HG03064 (cell line): ENCODE measurements at regions not wholly inside any gene's neighbourhood (a gene's known extent, or its start where the extent isn't known, plus 50 kb on each side); places are given as distances from the start of the nearest gene placed in this dataset.

Experiments
- ATAC-seq: cut with Tn5 transposase; IDR thresholded peaks from one replicate; pipeline ENCODE4 v1.9.1; 2021; ENCODE audit warnings: low read depth; ENCODE audit not compliant: unreplicated experiment

DNA sequence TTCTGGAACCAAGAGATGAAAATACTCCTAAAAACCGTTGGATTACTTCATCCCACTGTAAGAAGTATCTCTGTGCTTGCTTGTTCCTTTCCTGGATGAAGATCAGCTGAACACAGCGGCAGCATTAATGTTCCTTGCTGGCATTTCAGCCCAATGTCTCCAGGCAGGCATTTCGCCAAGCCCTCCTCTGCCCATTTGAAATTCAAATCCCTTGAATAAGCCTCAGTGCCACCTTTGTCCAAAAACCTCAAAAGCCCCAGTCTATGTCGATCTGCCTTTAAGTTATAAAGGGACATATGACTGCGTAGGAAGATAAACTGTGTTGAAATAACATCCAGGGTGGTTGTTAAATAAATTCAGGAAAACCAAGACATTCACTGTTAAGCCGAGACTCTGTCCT lies 156.8 kb upstream of the PDZRN3 start:
- no peak for ATAC-seq

DNA sequence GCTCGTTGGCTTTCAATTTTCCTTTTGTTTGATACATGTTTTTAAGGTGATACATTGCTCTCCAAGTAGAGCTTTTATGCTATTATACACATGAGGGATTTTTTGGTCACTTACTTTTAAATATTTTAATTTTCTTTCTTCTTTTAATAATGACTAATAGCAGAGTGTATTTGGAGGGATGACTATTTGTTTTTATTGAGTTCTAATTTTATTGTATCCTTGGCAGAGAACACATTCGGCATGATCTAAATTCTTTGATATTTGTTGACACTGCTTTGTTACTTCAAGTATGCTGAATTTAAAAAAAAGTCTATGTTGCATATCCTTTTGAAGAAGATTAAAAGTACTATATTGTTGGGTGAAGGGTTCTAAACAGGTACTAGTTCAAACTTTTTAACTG lies 149.9 kb upstream of the PDZRN3 start:
- no peak for ATAC-seq

DNA sequence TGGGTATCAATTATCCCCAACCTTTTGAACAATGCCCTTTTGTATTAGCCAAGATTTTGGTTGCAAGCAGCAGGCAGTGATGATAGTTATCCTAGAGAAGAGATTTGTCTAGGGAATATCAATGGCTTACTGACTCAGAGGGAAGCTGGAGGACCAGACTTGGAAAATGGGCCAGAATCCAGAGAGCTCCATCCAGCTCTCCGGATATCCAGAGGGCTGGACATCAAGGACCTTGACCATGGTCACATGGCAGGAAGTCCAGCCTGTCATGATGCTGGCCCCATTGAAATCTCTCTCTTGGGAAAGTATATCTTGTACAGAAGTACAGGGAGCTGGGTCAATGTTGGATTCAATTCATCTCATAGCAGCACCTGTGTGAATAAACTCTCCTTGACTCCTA lies 148.5 kb upstream of the PDZRN3 start:
- ATAC-seq: no peak

DNA sequence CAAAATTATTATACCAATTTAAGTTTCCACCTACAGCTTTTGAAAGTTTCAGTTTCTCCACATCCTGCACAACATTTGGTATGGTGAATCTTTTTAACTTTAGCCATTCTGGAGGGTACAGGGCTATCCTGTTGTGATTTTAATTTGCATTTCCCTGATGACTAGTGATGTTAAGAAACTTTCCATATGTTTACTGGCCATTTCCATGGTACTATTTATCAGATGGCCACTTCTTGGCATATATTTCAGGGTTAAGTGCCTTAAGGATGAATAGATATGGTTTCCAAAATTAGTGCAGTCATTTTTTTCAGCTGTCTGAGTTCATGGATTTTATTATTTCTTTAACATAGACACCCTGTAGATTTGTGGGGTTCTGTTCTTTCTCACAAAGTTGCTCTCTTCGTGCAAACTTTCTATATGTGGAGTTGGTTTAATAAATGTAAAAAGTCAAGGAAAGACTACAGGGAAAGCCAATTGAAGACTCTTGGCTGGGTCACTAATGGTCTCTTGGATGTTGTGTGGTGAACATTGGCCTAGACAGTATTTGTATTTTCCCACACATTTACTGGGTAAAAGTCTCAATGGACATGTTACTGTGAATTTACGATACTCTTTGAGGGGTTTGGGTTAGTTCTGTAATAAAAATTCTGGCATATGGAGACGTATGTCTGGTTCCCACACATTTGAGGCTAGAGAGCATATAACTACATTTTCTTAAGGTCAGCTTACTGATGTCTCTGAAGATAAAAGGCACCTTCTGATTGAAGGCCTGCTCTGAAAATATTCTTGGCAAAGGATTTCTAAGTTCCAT lies 147.5 kb upstream of the PDZRN3 start:
- no peak for ATAC-seq

DNA sequence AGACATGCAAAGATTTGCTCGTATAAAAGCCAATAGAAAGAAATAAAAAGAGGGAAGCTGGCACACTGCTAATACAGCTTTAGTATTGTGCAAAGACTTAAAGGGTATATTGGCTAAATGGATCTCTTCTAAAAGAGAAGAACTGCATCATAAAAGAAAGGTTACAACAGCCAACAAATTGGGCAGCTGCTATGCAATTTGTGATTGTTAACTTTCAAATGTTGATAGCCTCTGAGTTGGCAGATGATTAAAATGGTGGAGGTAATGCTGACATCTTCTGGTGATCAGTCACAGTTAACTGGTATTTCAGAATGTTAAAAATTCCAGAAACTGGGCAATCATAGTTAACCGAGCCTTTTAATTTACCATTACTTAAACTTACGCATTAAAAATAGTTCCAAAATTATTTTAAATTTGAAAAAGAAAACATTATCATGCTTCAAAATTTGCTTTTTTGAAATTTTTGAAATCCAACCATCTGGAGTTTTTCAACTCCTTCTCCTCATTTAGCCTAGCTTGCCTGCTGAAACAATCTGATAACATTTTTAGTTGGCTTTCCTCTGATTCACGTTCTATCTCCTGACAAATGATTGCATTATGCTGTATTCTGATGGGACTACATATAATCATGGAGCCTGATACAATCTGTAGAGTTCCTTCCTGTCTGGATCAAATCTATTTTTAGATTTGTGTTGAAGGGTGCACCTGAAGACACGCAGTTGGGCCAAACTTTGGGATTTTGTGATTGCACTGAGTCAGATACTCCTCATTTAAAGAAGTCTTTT lies 144.0 kb upstream of the PDZRN3 start:
- no peak for ATAC-seq

DNA sequence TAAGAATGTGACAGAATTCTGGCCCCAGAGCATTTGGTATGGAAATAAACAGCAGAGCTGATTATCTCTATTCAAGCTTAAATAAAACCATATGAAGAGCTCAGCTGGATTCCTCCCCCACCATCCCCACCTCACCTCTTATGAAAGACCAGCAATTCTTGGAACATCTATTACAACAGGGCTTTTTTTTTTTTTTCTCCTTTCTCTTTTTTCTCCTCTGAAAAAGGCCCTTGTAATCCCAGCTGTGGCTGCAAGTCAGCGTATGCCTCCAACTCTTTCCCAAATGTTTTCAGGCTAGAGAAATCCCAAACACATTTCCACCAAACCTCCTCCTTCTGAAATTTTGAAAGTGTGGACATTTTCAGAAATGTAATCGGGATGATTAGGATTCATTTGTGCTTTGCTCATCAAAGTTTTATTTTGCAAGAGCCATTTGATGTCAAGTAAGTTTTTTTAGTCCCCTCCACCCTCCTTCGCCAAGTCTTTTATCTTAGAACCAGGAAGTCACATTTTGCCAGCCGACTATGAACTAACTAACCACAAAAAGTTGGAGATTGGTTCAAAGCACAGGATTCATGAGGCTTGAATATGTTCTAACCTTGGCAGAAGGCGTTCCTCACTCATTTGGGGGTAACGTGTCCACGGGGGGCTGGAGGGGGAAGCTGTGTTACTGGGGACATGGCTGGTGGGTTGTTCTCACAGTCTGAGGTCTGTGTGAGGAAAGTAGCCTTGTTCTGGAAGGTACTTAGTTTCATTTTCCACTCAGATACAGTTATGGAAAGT lies 142.0 kb upstream of the PDZRN3 start:
- no peak for ATAC-seq

DNA sequence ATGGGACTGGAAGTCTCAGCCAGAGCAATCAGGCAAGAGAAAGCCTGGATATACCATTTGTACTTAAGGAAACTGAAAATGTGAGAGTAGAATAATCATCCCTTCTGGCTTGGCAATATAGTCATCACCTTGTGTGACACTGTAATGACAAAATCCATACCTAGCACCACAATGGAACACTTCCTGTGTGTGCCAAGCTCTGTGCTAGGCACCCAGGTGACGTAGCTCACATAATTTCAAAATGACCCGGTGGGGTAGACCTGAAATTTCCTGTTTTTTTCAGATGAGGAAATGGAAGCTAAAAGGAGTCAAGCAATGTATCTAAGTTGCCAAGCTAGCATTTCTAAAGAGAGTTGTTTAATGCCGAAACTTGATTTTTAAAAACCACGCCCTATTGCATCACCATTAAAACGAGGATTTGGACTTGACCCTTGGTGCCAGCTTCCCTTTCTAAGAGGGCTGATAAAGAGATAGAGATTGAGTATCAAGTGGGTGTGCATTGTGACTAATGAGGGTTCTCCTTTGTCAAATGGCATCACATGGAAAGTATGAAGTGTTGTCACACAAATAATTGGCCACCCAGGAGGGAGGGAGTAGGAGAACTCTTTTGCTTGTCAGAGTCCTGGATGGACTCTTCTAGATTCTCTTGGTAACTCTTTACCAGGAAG lies 141.3 kb upstream of the PDZRN3 start:
- no peak for ATAC-seq

DNA sequence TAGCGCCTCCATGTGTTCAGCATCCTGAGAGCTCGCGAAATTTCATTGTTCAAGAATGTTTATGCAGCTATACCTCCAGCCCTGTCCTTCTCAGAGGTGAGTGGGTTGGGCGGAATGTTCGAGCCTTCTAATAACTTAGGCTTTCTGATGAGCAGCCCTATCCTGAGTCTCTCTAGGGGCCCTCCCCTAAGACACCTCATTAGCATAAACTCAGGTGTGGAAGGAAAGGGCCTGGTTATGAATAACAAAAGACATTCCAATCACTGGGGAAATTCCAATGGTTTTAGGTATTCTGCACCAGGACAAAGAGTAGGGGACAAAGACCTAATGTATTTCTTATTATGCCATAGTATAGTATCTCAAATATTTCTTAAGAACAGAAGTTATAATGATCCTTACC lies 138.1 kb upstream of the PDZRN3 start:
- no peak for ATAC-seq

DNA sequence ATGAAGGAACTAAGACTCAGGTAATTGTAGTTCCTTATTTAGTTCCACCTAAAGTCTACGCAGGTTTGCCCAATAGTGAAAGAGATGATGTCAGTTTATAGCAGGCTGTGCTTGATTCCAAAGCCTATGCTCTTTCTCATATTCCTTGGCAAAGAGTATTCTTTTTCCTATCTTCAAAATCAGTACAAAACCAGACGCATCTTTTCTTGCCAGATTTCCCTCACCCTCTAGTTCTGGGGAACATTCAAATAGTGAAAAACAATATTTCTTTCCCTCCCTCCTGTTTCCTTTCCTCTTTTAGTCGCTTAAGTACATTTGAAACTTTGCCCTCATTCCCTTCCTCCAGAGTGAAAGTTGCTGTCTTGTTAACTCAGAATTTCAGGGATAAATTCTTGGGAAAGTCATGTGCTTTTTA lies 134.6 kb upstream of the PDZRN3 start:
- no peak for ATAC-seq

DNA sequence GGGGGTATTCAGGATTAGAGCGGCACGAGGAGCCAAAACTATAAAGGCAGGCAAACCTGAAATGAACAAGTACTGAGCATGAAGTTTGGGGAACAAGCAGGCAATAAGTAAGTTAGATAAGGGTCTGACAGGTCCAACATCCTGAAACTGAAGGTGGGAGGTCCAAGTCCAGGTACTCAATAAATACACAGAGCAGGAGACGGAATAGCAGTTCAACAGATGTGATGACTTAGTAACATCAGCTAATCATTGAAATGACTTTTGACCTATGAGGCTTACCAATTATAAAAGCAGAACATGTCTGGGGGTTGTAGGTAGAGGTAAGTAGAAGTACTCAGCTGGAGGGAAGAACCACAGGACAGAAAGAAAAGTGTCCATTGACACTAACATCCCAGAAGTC lies 132.8 kb upstream of the PDZRN3 start:
- ATAC-seq: no peak

DNA sequence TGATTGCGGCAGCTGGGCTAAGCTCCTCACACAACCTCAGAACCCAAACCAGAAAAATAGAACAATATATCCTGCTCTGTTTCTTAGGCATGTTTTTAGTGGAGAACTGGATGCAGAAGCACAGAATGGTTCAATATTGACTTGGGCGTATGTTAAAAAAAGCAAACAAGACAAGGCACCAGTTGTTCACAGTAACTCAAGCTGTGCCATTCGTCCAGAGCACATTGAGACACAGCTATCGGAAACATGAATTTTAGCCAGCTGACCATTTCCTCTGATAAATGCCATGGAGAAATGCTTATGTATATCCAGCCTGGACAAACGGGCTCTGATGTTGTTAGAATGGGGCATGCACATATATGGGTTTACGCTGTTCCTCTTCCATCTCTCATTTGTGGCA lies 129.2 kb upstream of the PDZRN3 start:
- ATAC-seq: no peak

DNA sequence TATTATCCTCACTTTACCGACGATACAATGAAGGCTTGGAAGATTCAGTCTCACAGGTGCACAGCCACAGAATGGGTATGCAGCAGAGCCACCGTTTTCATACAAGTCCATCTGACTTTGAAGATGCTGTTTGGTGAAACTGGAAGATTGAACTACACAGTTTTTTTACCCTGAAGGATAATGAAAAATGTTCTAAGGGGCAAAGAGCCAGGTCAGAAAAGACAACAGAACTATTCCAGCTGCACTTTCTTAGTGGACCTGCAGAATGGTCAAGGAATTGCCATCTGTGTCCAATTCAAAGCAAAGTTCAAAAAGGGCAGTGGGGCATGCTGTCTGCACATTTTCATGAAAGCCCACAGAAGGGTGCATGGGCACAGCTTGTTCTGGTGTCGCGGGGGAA lies 127.6 kb upstream of the PDZRN3 start:
- no peak for ATAC-seq

DNA sequence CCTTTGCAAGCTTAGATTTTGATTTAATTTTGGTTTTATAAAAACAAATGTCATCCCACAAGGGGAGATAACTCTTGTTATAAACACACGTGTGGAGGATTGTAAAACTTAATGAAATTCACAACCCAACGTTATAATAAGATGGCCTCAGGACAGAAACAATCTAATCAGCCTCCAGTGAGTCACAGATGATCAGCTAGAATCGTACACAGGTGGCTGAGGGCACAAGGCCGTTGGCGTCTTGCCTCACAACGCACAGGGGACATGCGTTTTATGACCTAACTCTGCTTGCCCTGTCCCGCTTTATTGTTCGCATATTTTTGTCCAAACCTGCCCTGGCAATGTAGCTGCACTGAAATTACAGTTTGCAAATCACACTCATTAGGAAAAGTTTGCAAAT lies 121.9 kb upstream of the PDZRN3 start:
- no peak for ATAC-seq

DNA sequence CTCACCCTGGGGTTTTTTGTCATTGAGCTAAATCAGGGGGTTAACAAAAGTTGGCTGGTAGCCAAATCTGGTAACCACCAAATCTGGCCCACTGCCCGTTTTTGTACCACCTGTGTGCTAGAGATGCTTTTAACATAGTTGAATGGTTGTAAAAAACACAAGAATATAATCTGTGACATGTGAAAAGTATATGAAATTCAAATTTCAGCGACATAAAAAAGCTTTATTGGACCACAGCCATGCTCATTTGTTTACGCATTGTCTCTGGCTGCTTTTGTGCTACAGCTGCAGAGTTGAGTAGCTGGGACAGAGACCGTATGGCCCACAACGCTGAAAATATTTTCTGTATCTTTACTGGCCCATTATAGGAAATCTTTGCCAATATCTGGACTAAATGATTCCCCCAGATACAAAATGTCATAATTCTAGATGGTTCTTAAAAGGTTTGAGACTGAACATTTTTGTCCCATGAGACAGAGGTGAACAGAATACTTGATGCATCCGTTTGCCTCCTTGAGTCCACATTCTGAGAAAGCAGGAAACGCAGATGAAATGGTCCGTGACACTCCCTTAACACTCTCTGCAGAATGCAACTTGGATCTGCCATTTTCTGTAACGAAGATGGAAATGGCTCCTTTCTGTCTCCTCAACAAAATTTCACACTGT lies 120.9 kb upstream of the PDZRN3 start:
- ATAC-seq: no peak

DNA sequence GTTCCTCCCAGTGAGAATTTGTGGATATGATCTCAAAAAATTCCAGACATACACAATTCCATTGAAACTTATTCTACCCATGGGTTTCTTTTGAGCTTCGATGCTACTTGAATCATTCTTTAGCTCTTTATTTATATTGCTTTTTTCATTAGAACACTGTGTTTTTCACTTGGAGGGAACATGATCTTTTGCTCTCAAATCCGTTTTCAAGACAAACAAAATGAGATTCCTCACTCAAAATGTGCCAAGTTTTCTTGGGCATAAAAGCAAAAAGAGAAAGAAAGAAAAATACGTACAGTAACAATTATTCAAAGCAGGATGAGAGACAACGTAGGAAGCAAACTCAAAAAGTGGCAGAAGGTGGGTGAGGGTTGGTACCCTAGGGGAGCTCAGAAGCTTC lies 118.8 kb upstream of the PDZRN3 start:
- ATAC-seq: no peak

DNA sequence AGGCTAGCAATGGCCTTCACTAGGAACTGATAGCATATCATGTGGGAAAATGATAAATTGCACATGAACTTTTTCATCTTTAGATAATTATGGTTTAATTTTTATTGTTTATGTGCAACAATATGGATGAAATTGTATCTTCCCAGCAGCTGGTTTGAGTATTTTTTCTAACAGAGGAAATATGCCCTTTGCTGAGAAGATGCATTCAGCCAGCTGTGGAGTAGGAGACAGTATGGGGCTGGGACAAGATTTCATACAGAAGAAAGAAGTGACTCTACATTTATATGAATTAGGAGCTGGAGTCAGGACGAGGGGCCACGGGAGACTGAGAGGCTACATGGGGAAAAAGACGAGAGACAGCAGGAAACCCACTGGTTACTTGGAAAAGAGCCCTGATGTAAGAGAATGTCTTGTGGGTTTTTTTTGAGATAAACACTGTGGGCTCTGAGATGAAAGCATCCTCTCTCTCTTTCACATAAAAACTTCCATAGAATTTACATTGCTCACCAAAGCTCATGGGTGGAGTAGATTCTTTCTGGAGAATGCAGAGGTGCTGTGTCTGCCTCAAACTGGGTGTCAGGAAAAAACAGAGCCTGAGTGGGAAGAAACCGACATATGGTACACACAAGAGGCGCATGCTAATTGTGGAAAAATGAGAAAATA lies 115.2 kb upstream of the PDZRN3 start:
- no peak for ATAC-seq

DNA sequence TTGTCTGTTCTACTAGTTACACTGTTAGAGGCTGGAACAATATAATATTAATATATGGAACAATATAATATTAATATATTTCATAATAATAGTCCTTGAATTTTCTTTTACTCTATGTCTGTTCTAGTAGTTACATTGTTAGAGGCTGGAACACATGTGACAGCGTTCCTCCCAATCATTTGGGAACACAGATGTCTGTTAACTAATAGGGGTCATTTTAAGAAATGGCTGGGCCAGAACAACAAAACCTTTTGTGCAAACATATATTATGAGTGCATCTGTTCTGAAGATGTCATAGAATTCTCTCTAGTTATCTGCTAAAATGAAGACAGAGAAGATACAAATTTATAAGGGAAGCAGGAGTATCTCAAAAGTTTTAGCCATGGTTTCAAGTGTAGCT lies 114.0 kb upstream of the PDZRN3 start:
- ATAC-seq: no peak

DNA sequence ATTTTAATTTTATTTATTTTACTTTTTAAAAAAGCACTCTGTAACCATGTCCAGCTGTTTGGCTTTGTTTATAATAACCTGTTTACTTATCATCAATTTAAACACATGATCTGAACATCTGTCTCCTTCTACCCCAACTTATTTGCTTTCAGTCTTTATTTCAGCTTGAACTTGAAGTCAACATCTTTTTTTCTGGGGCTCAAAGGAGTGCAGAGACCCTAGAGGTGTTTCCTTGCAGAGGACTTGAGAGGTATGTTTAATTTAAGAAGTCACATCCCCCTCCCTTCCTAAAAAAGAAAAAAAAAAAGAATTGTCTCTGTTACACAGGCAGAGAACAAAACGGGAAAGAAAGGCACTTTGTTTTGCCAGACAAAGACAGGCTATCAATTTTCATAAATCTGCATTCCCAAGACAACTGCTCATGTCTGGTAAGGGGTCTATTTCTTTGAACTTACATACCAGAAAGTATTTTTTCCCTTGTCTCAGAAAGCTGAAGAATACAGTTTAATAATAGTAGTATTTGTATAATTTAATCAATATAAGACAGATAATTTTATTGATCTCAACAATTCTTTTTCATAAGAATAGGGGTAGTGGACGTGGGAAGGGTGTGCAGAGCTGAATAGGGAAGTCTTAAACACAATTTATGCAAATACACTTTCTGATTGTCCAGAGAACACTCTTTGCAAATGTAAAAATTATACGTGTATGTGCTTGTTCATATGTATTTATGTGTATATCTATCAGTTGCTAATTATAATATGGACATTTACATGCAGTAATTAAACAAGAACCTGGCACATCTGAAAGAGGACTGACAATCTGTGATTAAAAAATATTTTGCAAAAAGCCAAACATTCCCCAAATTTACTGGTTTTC lies 109.7 kb upstream of the PDZRN3 start:
- ATAC-seq: no peak

DNA sequence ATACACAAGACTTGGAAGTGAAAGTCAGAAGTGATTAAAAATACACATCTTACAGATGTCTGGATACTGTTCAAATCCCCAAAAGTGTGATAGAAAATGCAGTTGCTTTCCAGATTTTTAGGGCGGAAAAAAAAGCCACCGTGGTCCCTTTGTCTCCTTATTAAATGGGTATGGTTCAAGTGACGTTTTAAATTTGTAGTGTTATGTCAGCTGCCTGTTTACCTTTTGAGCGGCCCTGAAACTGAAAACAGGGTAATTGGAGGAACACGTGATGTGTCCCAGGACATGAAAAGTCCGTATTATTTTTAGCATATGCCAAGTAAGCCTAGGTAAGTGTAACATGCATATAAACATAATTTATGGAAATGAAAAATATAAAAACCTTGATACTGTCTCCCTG lies 109.0 kb upstream of the PDZRN3 start:
- no peak for ATAC-seq
